ENCODE measurements at regions not wholly inside any gene's neighbourhood (a gene's known extent, or its start where the extent isn't known, plus 50 kb on each side); places are given as distances from the start of the nearest gene placed in this dataset.
"Not testable (repeated sequence)": the region's sequence is repeated elsewhere in the genome, so short reads cannot be mapped to it uniquely, and the experiment has no call there.

- no peak for DNase-seq
Measured at GRCh38 chr4:188665491-188666457, 526.5 kb downstream of the TRIML1 start.

- not testable (repeated sequence) for DNase-seq
Measured at GRCh38 chr4:188678691-188679090, 539.5 kb downstream of the TRIML1 start.

GRCh38 chr4:188680004-188680666, 540.9 kb downstream of the TRIML1 start:
- DNase-seq = no peak

DNA sequence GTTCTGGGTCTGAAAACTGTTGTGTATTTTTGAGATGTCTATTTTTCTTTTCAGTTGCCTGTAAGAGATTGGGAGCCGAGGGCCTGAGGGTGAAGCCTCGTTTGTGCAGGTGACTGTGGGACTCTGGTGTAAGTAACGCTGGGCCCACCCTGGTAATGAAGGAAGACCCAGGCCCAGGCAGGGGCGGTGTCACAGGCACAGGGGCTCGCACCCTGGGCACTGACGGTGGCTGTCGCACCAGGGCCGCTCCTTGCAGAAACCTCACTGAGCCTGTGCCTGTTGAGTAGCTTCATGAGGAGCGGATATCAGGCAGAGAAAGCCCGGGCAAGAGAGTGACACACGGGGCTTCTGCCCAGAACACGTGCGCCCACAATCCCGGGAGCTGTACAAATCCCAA, 541.4 kb downstream of the TRIML1 start:
- DNase-seq = no peak

- no peak for DNase-seq
Measured at GRCh38 chr4:188682321-188682720, 543.1 kb downstream of the TRIML1 start.

DNA sequence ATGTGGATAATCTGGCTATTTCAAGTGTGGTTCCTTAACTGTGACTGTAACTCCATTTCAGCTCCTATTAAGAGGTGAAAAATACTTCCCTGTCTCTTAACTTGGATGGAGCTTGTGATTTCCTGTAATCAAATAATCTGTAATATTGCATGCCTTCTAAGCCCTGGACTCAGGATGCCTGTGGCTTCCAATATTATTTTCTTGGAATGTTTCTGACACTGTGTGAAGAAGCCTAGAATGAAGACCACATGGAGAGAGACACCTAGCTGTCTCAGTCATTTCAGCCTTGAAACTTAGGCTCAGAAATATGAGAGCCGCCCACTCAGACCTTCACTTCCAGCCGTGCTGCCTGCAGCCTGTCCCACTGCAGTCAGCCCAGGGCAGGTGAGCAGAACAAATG, 544.3 kb downstream of the TRIML1 start:
- no peak for DNase-seq

- DNase-seq = no peak
Measured at GRCh38 chr4:188688956-188689355, 549.7 kb downstream of the TRIML1 start.

DNA sequence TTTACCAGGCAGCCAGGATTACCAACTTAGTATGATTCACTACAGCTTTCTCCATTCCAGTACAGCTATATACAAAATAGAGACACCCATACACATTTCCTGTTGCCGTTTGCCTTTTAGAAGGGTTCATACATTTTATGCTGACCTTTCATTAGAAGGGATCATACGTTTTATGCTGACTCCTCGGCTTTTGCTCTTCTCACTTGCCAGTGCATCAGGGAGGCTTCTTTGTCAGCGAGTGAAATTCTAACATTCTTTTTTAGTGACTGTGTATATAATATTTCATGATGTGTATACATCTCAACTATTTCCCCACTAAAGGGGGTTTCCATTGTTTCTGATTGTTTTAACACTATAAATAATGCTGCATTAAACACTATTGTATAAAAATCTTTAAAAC, 552.6 kb downstream of the TRIML1 start:
- no peak for DNase-seq

DNA sequence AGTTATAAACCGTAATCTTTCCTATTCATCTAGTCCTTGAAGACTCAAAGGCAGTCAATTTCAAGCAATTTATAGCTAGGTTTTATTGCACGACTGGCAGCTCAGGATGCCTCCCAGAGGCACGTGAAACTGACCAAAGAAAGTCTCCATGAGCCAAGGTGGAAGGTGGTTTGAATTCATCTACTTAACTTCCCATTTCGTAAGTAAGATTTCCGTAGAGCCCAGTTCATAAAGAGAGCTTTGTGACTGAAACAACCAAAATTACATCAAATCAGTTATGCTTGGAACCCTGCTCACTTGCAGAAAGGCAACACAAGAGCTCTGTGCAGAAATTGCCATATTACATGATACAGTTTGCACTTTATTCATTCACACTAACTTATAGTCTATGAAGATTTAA, 556.0 kb downstream of the TRIML1 start:
- no peak for DNase-seq

- DNase-seq = no peak
Measured at GRCh38 chr4:188697243-188697642, 558.0 kb downstream of the TRIML1 start.

DNA sequence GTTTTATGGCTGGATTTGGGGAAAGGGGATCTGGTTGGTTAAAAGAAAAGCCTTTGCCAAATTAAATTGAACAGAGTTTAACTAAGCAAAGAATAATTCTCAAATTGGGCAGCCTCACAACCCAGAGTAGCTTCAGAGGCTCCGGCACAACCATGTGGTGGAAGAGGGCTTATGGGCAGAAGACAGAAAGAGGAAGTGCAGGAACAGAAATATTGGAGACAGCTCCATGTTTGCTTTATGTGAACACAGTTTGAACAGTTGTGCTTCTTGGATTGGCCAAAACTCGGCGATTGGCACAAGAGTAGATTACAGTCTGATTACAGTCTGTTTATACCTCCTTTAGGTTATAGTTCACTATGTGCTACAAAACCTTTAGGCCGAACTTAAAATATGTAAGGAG, 562.7 kb downstream of the TRIML1 start:
- no peak for DNase-seq

DNA sequence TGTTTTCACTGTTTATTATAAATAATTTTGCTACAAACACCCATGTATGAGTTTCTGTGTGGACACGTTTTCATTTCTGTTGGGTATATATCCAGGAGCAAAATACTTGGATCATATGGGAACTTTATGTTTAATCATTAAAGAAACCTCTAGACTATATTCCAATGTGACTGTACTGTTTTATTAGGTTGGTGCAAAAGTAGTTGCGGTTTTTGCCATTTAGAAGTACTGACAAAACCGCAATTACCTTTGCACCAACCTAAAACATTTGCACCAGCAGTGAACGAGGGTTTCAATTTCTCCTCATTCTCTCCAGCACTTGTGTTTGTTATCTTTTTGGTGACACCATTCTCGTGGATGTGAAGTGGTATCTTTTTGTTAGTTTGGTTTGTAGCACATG, 565.0 kb downstream of the TRIML1 start:
- no peak for DNase-seq

- DNase-seq = no peak
Measured at GRCh38 chr4:188707036-188707435, 567.8 kb downstream of the TRIML1 start.

DNA sequence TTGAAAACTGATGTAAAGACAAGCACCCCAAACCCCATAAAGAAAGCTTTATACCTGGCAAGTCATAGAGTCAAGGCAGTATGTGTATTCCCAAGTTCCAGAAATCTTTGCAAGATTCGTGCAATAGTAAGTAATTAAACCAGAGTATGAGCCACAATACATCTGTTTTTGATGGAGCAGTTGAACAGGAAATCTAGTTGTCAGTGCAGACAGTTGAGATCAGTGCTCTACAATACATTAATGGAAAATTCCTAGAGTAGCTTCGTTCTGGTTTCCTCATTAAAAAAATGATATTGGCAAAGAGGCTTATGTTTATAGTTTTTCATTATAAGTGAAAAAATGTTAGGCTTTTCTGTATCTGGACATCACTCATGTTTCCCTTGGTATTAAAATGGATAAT, 575.3 kb downstream of the TRIML1 start:
- no peak for DNase-seq

DNA sequence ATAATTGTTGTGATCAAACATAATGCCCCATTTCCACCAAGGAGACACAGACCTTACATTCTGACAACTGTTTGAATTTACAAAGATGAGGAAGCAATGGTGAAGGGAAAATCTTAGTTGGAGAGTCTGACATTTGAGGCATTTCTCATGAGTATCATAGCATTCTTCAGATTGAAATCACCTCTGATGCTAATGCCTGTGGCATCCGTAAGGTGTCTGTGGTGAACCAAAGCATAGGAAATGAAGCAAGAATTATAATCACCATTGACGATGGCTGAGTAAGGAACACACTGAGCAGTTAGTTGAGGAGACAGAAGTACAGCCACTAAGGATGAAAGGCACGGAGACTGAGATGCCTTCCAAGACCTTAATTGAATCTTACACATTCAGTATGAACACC, 575.7 kb downstream of the TRIML1 start:
- DNase-seq = no peak

DNA sequence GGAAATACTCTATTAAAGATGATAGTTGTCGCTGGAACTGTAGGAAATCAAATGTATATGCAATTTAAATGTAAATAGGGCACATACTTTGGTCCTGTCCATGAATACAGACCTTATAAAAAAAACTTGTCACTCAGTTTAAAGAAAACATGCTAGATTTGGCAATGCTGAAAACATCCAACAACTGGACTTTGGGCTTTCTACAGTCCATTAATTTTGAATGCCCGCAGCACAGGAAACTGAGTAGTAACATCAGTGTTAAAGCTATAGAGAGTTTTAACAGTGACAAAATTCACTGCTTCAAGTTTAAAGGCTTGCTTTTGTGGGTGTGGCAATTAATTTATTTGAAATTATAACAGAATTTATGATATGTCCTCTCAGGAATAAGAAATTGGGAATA, 578.4 kb downstream of the TRIML1 start:
- DNase-seq = no peak

- no peak for DNase-seq
Measured at GRCh38 chr4:188719794-188720193, 580.6 kb downstream of the TRIML1 start.

GRCh38 chr4:188722911-188723310, 583.7 kb downstream of the TRIML1 start:
- DNase-seq = no peak

DNA sequence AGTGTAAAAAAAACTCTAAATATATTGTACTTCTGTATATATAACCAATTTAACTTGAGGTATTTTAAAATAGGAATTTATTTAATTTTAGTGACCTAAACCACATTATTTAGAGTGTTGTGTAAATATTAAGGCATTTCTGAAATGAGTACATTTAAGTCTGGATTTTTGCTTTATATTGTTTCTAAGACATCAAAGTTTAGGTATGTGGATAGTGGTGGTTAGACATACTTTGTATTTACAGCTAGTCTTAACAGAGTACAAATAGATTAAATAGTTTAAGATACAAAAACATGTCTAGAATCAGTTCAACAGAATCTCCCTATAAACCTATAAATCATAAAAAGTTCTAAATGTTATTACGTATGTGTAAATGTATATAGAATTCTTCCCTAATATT, 588.5 kb downstream of the TRIML1 start:
- DNase-seq = no peak

DNA sequence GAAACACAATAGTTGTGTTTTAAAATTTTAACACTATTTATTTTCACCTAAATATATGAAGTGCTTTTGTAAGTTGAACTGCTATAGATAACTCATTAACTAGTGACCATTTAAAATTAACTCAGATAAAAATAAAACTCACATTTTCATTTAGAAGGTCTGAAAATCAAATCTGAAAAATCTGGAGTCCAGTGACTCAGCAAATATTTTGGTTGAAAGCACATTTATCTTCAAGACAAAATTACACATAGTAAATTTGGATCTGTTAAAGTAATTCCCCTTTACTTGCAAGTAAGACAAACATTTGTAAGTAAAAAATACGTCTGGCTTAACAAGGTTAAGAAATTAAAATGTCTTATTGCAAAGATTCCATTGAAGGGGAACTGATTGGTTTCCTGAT, 589.1 kb downstream of the TRIML1 start:
- no peak for DNase-seq

- no peak for DNase-seq
Measured at GRCh38 chr4:188732131-188732530, 592.9 kb downstream of the TRIML1 start.

DNA sequence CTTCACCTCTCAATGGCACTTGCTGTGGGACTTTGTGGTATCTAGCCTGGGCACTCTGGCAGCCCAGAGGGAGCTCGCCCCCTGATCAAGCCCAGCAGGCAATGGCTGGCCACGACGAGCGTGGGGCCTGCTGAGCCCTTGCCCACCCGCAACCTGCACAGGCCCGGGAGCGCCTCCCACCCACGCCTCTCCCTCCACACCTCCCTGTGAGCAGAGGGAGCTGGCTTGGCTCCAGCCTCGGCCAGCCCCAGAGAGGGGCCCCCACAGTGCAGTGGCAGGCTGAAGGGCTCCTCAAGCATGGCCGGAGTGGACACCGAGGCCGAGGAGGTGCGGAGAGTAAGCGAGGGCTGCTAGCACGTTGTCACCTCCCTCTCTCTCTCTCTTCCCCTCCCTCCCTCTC, 595.8 kb downstream of the TRIML1 start:
- no peak for DNase-seq

- DNase-seq = no peak
Measured at GRCh38 chr4:188737251-188738002, 598.2 kb downstream of the TRIML1 start.

- not testable (repeated sequence) for DNase-seq
Measured at GRCh38 chr4:188738290-188738689, 599.0 kb downstream of the TRIML1 start.
